Retina (tissue), 1 donor: ENCODE measurements at regions not wholly inside any gene's neighbourhood (a gene's known extent, or its start where the extent isn't known, plus 50 kb on each side); places are given as distances from the start of the nearest gene placed in this dataset.

Experiments used
- DNase-seq: peaks from one replicate; pipeline ENCODE4 v3.0.0-alpha.2; 2016

DNA sequence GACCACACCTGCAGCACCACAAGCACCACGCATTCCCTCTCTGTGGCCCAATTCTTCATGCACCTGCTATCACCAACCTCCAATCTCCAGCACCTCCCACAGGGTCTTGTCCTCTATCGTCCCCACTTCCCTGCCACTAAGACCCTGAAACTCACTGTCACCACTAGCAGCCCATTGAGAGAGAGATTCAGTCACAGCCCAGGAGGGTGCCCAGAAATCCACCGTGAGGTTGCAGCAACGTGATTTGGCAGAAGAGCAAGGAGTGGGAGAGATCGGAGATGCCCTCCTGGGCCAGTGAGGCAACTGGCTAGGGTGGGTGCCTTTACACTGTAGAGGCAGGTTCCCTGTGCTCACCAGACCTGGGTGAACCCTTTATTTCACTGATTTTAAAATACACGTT, 90.1 kb downstream of the ANKRD60 start:
- DNase-seq = no peak

DNA sequence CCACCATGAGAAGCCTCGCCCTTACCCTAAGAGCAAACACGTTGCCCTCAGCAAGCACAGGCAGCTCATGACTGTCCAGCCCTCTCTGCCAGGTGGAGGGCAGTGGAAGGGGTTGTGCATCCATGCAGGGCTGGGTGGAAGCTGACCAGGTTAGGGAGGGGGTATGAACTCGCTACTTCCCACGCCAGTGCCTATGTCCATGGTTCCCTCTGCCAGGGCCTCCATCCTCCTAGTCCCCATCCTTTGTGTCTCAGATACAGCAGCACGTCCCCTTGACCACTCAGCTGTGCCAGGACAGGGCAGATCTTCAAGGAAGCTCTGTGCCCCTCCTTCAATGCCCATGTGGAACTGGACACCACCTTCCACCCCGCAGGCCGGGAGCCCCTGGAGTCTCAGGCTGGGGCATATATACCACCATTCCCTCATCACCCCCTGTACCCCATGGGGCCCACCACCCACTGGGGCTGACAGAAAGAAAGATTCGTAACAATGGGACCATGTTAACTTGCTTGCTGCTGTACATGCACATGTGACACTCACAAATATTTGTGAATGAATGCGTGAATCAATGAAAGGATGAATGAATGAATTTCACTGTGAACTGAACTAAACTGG, 90.7 kb downstream of the ANKRD60 start:
- DNase-seq = peak; percentile 1

DNA sequence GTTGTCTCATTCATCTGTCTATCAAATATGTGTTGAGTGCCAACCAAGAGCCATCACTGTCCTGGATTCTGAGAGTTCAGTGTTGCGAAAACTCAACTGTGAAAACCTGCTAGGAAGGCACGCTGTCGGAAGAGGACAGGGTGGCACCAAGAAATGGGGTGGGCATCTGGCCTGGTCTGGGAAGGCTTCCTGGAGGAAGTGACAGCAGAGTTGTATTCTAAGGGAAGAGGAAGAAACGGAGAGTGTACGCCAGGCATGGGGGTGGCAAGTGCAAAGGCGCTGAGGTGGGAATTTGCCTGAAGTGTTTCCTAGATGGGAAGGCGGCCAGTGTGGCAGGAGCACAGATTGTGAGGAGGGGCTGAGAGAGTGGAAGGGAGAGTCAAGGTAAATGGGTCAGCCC, 91.2 kb downstream of the ANKRD60 start:
- no peak for DNase-seq

DNA sequence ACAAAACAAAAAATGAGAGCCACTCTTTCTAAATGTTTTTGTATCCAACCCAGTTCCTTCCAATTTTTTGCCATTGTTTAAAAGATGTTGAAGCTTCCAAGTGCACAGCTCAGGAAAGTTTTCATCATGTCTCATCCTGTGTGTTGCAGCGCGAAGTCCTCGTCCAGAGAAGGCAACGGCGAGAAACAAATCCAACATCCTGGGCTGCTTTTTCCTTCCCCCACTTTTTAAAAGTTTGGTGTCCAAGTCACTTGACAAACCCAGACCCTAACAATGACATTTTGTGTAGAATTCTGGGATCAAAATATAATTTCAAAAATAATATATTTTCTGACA, 92.3 kb downstream of the ANKRD60 start:
- no peak for DNase-seq

DNA sequence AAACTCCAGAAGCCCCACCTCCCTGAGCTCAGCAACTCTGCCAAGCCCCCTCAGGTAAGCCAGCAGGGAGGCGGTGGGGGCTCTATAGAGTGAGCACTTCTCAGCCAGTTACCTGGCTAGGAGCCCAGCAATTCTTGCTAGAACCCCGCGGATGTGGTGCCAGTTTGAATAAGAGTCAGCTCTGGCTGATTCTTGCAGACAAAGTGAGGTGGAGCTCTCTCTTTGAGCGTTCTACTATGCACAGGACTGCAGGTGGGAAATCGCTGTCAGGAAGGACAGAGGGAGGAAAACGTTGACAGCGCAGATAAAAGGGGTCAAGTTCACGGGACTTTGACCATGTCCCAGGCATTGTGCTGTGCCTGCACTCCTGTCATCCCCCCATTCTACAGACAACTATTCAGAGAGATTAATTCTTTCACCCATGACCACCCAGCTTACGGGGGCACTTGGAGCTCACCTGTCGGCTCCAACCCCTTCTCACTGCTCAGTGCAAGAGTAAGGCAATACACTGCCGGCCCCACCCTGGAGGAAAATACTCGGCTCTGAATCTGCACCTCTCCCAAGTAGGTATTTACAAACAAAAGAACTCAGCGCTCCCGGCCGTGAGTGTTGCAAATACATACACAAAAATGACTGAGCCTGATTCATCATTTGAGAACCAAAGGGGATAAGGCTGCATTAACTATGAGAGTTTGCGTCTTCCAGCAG, 92.9 kb downstream of the ANKRD60 start:
- no peak for DNase-seq

DNA sequence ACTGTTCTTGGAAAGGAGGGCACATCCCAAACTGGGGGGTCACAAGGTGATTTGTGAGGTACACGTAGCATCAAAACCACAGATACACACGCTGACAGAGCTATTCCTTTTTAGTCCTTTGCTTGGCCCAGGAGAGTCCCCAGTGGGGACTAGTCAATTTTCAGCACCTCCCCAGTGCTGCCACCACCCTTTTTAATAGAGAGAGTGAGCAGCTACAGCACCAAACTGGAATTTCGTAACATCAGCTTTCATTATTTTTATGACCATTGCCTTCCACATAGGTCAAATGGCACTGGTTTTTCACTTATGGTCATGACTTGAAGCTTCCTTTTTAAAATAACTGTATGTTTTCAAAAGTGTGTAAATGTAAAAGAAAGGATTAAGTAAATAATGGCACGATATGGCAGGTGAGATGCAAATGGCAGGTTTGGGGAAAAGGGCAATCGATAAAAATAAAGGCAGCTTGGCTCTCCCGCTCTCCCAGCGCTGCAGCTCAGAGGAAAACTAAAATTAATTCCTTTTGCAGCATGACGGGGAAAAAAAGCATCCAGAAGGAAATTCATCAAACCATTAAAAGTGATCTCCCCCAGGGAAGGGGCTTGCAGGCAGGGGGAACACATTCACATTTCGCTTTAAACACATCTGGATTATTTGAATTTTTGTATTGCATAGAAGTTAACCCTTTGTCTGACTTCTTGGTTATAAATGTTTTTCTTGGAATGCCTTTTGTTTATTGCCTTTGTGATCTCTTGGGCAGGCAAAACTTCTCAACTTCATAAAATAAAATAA, 95.2 kb downstream of the ANKRD60 start:
- peak; percentile 13 for DNase-seq

DNA sequence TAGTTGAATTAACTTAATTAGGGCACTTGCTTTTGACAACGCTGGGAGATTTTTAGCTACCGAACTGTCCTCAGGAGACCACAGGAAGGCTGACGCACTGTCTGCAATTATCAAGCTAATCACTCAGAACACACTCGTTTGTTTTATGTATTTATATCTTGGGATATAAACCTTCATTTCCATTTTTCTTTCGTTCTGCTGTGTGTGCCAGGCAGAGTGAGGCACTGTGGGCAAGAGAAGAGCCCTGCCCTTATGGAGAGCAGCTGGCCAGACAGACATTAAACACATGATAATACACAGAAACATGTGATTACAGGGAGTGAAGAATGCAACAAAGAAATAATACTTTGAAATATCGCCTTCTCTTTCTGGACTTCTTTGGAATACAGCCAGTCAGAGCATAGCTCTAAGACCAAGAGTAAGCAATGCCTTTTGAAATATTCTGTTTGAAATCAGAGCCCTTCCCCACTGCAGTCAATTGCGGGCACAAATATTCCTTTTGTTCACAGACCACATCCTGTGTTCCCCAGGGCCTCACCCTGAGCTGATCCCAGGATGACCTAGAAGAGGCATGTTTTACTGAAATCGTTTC, 96.8 kb downstream of the ANKRD60 start:
- no peak for DNase-seq

DNA sequence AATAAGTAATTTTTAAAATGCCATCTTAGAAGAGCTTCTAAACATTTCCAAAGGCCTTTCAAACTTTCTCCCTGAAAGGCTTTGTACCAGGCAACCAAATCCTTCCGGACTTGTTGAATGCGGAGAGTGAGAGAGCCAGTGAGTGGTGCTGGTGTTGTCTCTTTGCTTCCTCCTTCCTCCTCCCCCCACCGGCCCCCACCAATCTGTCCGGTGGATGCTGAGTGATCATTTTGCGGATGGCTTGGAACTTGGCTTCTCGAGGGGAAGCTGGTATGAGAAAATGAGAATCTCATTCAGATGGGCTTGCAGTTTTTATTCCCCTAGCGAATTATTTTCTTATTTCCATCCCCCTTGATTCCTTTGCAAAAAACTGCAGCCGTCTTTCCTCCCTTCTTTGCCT, 97.3 kb downstream of the ANKRD60 start:
- peak; percentile 81 for DNase-seq

DNA sequence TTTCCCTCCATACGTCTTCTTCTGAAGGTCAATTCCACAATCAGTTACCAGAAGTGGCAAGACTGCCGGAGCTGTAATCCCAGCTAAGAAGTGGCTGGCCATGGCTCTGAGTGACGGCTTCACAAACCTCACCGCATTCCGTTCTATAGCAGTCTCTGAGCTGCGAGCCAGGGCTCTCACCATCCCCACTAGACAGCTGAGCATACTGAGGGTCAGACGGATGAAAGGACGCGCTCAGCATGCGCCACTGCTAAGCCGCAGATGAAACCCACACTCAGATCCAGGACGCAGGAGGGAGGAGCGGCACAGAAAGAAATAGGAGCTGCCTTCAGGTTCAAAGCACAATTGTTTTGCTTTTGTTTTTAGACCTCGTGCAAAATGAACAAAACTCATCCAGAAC, 97.9 kb downstream of the ANKRD60 start:
- DNase-seq = no peak

DNA sequence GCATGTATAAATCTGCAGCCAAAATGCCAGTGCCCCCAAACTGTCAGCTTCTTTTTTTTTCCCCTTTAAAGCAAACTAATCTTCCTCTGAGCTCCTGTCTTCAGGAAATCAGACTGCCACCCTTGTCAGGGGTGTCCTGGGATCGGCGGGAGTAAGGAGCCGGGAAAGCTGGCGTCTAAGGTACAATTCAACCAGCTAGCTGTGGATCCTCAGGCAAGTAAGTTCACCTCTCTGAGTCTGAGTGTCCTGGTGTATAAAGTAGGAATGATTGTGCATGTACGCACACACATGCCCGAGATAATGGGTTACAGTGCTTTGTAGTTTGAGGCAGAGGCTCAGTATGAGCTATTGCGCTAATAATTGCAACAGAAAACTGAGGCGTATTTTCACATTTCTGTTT, 98.3 kb downstream of the ANKRD60 start:
- DNase-seq = peak; percentile 16

DNA sequence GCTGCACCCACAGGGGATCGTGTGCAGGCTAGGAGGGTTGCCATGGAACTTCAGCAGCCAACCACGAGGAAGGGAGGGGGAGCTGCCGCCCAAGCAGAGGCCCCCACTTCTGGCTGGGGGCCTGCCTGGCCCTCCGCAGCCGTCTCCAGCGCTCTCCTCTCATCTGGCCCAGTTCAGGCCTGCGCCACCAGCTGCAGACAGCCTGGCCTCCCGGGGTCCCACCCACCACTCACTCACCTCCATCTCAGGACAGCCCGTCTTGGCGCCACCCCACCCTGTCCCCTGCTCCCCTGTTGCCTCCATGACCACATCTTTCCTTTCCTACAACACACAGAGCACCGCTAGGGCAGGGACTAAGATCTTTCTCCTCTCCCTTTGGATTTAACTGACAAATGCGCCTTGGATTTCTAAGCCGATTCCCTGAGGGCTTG, 98.7 kb downstream of the ANKRD60 start:
- peak; percentile 29 for DNase-seq

DNA sequence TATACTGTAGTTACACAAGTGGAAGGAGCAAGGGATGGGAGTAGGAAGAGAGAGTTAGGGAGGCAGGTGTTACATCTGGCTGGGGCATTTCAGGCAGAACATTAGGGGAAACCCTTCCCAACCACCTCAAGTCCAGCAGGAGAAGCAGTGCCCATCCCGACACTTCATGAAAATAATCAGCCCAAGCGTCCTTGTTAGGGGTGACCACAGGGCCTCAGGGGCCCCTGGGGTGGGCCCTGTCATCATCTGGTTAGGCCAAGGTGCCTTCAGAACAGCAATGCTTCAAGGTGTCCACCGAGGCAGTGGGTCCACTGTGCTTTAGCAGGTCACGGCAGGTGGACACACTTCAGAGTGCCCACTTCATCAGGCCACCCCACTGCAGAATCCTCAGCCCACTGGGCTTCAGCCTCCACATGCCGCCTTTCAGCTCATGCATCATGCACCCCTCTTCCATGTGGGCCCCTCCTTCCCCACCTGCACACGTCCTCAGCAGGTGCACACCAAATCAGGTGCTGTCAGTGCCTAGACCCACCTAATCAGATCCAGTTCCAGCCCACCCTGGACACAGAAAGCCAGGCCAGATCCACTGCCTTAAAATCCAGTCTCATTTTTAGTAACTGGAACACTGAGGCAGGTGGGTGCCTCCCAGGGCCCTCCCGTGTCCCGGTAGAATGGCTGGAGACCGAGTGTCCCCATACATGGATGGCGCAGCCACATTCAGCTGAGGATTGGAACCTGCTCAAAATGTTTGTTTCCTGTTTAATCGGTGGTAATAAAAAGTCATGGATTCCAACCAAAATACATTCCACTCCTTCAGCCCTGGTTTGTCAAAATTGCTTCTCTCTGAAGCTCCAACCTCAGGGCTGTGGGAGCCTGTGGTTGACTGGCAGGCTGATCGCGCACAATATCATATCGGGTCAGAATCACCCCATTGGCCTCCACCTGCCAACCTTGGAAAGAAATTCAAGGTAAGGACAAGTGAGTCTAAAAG, 99.5 kb downstream of the ANKRD60 start:
- peak; percentile 1 for DNase-seq

DNA sequence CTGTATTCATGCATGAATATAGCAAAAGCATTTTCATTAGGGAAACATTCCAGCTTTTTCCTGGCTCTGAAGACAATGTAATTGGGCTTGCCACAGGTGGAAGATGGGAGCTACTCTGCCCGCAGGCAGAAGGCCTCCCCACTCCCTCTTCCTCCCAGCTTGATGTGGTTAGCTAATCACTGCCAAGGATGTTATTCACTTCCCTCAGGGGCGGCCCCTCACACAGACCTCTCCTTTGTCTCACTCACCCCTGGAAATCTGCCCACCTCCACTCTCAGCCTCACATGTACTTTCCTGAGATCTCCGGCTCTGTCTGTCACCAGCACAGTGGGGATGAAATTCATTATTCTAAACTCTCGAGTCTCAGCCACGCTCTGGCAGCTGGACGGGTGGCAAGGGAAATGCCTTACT, 100.7 kb downstream of the ANKRD60 start:
- peak; percentile 39 for DNase-seq

DNA sequence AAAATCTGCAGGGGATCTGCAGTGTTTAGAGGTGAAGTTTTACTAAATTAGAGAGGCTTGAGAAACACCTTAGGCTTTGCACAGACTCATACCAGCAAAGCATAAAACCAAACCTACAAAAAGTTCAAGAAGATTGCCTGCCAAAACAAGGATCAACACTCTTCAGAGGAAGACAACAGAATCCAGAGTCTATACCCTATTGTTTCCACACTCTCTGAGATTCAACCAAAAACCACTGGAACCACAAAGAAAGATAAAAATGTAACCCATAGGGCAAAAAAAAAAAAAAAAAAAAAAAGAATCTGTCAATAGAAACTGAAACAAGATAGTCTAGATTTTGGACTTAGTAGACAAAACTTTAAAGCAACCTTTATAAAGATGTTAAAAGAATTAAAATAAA, 102.7 kb downstream of the ANKRD60 start:
- peak; percentile 0 for DNase-seq

DNA sequence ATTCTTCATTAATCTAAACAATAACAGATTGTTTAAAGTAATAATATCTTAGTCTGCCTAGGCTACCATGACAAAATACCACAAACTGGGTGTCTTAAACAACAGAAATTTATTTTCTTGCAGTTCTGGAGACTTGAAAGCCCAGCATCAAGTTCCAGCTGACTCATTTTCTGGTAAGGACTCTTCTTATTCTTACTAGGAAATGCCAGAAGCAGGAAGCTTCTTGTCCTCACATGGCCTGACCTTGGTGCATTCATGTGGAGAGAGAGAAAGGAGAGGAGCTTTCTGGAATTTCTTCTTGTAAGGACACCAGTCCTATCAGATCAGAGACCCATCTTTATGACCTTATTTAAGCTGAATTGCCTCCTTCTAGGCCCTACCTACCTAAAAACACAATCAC, 110.5 kb downstream of the ANKRD60 start:
- DNase-seq = no peak

DNA sequence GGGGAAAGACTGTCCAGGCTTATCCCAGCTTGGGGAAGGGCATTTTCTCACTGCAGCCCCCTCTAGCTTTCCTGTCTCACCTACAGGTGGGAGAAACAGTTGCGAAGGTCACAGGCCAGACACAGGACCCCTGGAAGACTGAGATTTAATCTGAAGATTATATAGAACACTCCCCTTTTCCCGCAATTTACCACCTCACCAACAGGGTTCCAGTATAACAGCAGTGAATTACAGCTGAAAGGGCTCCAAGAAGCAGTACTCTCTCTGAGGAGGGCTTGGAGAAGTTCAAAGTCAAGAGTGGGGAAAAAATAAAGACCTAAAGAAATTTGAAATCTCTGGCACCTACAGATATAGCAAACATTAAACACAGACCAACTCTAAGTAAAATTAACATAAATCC, 111.9 kb downstream of the ANKRD60 start:
- no peak for DNase-seq

DNA sequence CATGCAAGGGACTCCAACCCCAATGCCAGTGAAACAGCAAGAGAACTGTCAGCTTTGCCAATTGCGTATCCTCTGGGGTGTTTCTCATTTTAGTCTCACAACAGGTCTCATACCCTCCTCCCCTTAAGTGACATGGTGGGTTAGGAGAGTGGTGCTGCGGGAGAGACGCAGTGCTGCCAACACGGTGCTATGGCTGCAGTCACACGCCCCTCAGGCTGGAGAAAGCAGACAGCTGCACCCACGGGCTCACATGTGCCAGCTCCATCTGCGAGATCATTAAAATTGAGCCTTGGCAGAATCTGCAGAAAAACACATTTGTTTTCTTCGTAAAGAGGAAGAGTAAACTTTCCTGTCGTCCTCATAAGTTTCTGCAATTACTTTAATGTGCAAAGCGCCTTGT, 114.7 kb downstream of the ANKRD60 start:
- no peak for DNase-seq

DNA sequence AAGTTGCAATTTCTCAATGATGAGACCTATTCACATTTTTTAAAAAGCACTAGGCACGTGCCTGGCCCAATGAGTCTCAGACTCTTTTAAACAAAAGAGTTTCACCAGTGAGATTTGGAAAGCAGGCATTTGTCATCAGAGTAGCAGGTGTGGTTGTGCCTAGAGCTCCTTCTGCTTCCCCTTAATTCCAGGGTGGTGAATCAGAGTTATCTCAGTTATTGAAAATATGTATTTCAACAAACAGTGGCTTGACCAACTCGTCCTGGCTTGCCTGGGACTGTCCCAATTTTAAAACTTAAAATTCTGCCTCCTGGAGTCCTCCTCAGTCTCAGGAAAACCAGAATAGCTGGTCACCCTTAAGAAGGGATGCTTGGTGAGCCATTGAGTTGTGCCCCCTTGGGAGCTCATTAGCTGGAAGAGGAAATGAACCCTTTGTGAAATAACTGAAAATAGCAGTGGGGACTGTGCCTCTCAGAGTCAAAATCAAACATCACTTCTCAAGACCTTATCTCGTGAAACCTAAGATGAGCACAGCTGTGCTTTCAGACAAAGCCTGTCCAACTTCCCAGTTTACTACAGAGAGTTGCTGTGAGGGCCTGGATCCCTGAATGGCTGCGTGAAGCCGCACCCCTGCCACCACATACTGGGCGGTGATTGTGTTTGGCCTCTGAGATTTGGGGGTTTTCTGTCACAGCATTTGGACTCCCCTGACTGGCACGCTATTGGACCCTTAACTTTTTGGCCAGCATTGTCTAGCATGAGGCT, 116.3 kb downstream of the ANKRD60 start:
- DNase-seq = no peak

DNA sequence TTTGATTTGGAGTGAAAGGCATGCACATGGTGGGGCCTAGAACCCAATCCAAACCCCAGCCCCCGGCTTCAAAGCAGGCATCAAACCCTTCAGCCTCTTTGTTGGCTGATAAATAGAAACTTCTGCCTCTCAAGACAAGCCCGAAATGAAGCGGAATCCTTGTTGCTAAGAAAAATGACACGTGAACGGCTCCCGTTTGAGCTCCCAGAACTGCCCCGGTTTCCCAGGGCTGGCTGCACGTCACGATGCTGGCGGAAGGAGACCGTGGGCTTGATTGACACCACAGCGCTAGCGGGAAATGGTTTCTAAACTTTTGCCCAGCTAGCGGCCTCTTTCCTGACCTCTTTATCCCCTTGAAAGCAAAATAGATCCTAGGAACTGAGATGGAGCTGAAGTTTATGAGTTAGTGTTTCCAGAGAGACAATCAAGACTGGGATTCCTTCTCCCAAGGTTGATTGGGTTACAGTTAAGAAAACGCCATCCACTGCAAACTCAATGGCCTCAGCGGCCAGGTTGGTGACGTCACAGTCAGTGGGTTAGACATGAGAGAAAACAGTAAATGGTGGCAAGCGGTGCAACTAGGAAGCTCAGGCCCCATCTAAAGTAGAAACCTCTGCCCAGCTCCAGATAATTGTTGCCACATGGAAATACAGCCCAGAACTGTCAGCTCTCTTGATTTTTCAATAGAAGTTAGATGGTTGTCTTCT, 117.0 kb downstream of the ANKRD60 start:
- DNase-seq = no peak

DNA sequence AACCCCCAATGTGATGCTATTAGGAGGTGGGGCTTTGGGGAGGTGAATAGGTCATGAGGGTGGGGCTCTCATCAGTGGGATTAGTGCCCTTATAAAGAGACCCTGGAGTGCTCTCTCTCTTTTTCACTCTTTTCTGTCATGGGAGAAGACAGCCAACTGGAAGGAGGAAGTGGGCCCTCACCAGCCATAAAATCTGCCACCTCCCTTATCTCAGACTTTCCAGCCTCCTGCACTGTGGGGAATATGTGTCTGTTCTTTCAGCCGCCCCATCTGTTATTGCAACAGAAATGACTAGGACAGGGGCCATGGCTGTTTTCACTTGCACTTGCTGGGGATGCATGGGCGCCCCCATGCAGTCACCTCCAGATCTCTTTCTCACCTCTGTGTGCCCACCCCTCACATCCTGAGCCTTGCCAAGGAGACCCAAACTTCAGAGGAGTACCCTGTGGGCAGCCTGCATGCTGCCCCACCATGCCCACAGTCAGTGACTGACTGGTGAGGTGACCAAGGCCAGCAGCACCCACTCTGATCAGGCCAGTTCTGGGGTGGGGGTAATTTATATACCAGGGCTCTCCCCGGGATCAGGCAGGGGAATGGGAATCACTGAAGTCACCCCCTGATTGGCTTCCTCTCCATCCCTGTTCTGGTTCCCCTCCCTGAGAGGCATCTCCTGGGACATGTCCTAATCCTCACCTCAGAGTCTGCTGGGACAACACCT, 118.4 kb downstream of the ANKRD60 start:
- DNase-seq = no peak
